Peyer's patch (tissue), 4 donors: ENCODE measurements at regions not wholly inside any gene's neighbourhood (a gene's known extent, or its start where the extent isn't known, plus 50 kb on each side); places are given as distances from the start of the nearest gene placed in this dataset.

Experiments used
- CTCF ChIP-seq, 6 experiments: fragments of 450-650 bp in 4 of 6; fragments of 200-600 bp in 2 of 6; sonication (generic) in 1 of 6; IDR thresholded peaks; one replicate each; pipeline ENCODE4 v1.5.1; 2017 to 2019; ENCODE audit warnings: antibody characterized with exemption in 6 of 6, mild to moderate bottlenecking in 3 of 6, moderate library complexity in 1 of 6
- POLR2A ChIP-seq, 2 donors: fragments of 450-650 bp; IDR thresholded peaks; one replicate each; pipeline ENCODE4 v1.5.1; 2017; ENCODE audit warnings: antibody characterized with exemption in 2 of 2, mild to moderate bottlenecking in 2 of 2, moderate library complexity in 2 of 2

DNA sequence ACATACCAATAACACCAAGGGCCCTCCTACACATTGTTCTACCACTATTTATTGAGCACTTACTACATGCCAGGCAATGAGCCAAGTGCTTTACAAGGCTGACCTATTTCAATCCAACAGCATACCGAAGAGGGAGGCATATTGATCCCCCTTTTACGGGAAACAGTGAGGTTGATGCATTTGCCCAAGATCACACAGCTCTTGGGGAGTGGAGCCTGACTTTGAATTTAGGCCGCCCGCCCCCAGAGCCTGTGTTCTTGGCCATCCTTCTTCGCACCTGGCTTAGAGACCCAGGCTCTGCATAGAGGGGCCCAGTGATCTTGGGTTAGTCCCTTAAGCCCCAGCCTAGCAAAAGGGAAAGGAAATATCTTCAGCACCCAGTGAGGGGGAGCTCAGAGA, 158.1 kb upstream of the IER5L start:
- TF ChIP-seq CTCF (IDR thresholded peaks at IDR 0.05) = no peak
- no peak for TF ChIP-seq POLR2A (IDR thresholded peaks at IDR 0.05)
